Hepatocyte (in vitro differentiated cells): ENCODE measurements at regions not wholly inside any gene's neighbourhood (a gene's known extent, or its start where the extent isn't known, plus 50 kb on each side); places are given as distances from the start of the nearest gene placed in this dataset.
A peak's percentile ranks its signal among the peaks of the same experiment; 100 is the strongest.
"Not testable (repeated sequence)": the region's sequence is repeated elsewhere in the genome, so short reads cannot be mapped to it uniquely, and the experiment has no call there.

Experiments
- DNase-seq: peaks from one replicate; pipeline ENCODE4 v3.0.0-alpha.2; 2016; ENCODE audit warnings: low spot score
- H2AFZ ChIP-seq: fragments of 200-600 bp; sonication (generic); 2 replicates; pipeline ENCODE4 v1.6.0; 2016; ENCODE audit warnings: antibody characterized with exemption, mild to moderate bottlenecking
- H3K27ac ChIP-seq: fragments of 200-600 bp; sonication (generic); 2 replicates; pipeline ENCODE4 v1.5.1; 2016; ENCODE audit warnings: mild to moderate bottlenecking
- H3K27me3 ChIP-seq: fragments of 200-600 bp; sonication (generic); 2 replicates; pipeline ENCODE4 v1.6.1; 2016
- H3K36me3 ChIP-seq: fragments of 200-600 bp; sonication (generic); replicated peaks from 2 replicates; pipeline ENCODE4 v1.5.1; 2016; ENCODE audit warnings: low read depth; ENCODE audit not compliant: insufficient read depth
- H3K4me1 ChIP-seq: fragments of 200-600 bp; sonication (generic); 2 replicates; pipeline ENCODE4 v1.5.1; 2016; ENCODE audit warnings: mild to moderate bottlenecking, moderate library complexity; ENCODE audit not compliant: insufficient read depth
- H3K4me2 ChIP-seq: fragments of 200-600 bp; sonication (generic); 2 replicates; pipeline ENCODE4 v1.6.0; 2016
- H3K4me3 ChIP-seq: fragments of 200-600 bp; sonication (generic); 2 replicates; pipeline ENCODE4 v1.5.1; 2016; ENCODE audit warnings: mild to moderate bottlenecking
- H3K79me2 ChIP-seq: fragments of 200-600 bp; sonication (generic); 2 replicates; pipeline ENCODE4 v1.6.0; 2017; ENCODE audit warnings: mild to moderate bottlenecking
- H3K9me2 ChIP-seq: fragments of 200-600 bp; sonication (generic); replicated peaks from 2 replicates; pipeline ENCODE4 v1.6.0; 2017; ENCODE audit warnings: mild to moderate bottlenecking; ENCODE audit not compliant: insufficient read depth
- H3K9me3 ChIP-seq: fragments of 200-600 bp; sonication (generic); 2 replicates; pipeline ENCODE4 v1.5.1; 2016; ENCODE audit warnings: low read depth, mild to moderate bottlenecking
- H4K20me1 ChIP-seq: fragments of 200-600 bp; sonication (generic); 2 replicates; pipeline ENCODE4 v1.6.0; 2016; ENCODE audit warnings: mild to moderate bottlenecking; ENCODE audit not compliant: insufficient read depth, poor library complexity, severe bottlenecking
- CTCF ChIP-seq: fragments of 200-600 bp; sonication (generic); IDR thresholded peaks from 2 replicates; pipeline ENCODE4 v1.5.1; 2016; ENCODE audit warnings: antibody characterized with exemption, mild to moderate bottlenecking; ENCODE audit not compliant: poor library complexity
- EZH2 ChIP-seq: fragments of 200-600 bp; sonication (generic); IDR thresholded peaks from 2 replicates; pipeline ENCODE4 v1.6.1; 2016; ENCODE audit warnings: antibody characterized with exemption, mild to moderate bottlenecking, borderline replicate concordance
- EZH2phosphoT487 ChIP-seq: fragments of 200-600 bp; sonication (generic); IDR thresholded peaks from one replicate; pipeline ENCODE4 v1.6.1; 2018; ENCODE audit warnings: antibody characterized with exemption, mild to moderate bottlenecking, low read depth, moderate library complexity; ENCODE audit not compliant: unreplicated experiment, severe bottlenecking
- WGBS: methylation state at CpG from one replicate; pipeline ENCODE4 v1.1.6; 2016; ENCODE audit warnings: low lambda C conversion rate; ENCODE audit errors: missing lambda C conversion rate; 5-methylcytosine and 5-hydroxymethylcytosine counted together

GRCh38 chr1:9442278-9442846 is 96.9 kb upstream of the SLC25A33 start:
- H3K79me2 ChIP-seq: no peaks in the 10 kb centered on the region
- H3K9me3 ChIP-seq: no peaks in the 10 kb centered on the region
- H3K9me2 ChIP-seq: no peaks in the 10 kb centered on the region
- peak; percentile 56 for DNase-seq
- H3K4me2 ChIP-seq: peak overlapping the region; percentile 46
- no peak for TF ChIP-seq CTCF
- no peak for TF ChIP-seq EZH2phosphoT487
- no peak for TF ChIP-seq EZH2
- no peaks in the 10 kb centered on the region for H3K27me3 ChIP-seq
- peaks cover 63% of the 10 kb centered on the region for H3K4me1 ChIP-seq
- no peak overlapping the region for H2AFZ ChIP-seq
- H3K4me3 ChIP-seq: no peak overlapping the region
- peak overlapping the region; percentile 95 for H3K27ac ChIP-seq
- H3K36me3 ChIP-seq: no peaks in the 10 kb centered on the region
- no peaks in the 10 kb centered on the region for H4K20me1 ChIP-seq
- 69% methylated on average over 8 of the region's 8 CpGs for WGBS

- H3K9me2 ChIP-seq: no peaks in the 10 kb centered on the region
- H3K79me2 ChIP-seq: no peaks in the 10 kb centered on the region
- no peak for DNase-seq
- no peak overlapping the region for H3K4me3 ChIP-seq
- peaks cover 58% of the 10 kb centered on the region for H3K4me1 ChIP-seq
- no peaks in the 10 kb centered on the region for H3K9me3 ChIP-seq
- no peaks in the 10 kb centered on the region for H3K27me3 ChIP-seq
- H2AFZ ChIP-seq: no peak overlapping the region
- H3K4me2 ChIP-seq: no peak overlapping the region
- TF ChIP-seq EZH2phosphoT487 (no peak), CTCF (no peak), EZH2 (no peak)
- 97% methylated on average over 3 of the region's 3 CpGs for WGBS
- no peaks in the 10 kb centered on the region for H4K20me1 ChIP-seq
- H3K27ac ChIP-seq: peak overlapping the region; percentile 95
- no peaks in the 10 kb centered on the region for H3K36me3 ChIP-seq
These were observed 96.3 kb upstream of the SLC25A33 start for GRCh38 chr1:9442986-9443385.

DNA sequence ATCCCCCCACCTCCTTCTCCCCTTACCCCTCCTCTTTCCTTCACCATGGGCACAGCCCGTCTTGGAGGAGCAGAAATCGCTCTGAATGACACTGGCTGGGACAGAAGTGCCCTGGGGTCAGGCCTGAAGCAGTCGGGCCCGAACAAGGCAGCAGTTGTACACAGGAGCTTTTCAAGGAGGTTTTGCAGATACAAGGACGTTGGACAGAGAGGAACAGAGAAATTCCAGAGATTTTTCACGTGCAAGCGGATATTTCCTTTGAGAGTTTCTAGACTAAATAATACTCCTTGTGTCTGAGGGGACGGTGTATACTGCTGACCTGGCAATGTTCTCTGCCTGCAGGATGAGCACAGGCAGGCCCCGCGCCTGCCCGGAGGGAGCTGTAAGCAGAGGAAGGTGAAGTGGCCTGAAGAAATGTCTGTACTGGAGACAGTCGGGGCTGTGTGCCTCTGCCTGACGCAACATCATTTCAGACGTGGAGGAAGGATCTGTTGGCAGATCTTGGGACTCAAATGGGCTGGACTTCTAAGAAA is 95.3 kb upstream of the SLC25A33 start:
- Histone ChIP-seq H3K36me3 (no peaks in the 10 kb centered on the region), H3K79me2 (no peaks in the 10 kb centered on the region), H3K27ac (peak overlapping the region; percentile 95), H3K4me2 (peak overlapping the region; percentile 48), H4K20me1 (no peaks in the 10 kb centered on the region), H3K9me3 (no peaks in the 10 kb centered on the region), H3K9me2 (no peaks in the 10 kb centered on the region), H3K4me3 (no peak overlapping the region), H3K4me1 (peaks cover 58% of the 10 kb centered on the region), H2AFZ (peak overlapping the region; percentile 29), H3K27me3 (no peaks in the 10 kb centered on the region)
- DNase-seq: peak; percentile 83
- WGBS: 27% methylated on average over 14 of the region's 14 CpGs
- no peak for TF ChIP-seq EZH2phosphoT487

DNA sequence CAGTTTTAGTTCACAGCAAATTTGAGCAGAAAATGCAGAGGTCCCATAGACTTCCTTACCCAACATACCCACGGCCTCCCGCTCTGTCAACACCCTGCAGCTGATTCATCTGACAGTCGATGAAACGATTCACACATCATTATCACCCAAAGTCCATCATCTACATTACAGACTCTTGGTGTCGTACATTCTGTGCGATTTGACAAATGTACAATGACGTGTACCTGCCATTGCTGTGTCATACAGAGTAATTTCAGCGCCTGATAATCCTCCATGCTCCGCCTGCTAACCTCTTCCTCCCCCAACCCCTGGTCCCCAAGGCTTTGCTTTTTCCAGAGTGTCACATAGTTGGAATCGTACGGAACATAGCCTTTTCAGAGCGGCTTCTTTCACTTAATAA is 94.7 kb upstream of the SLC25A33 start:
- H3K4me3 ChIP-seq: no peak overlapping the region
- TF ChIP-seq CTCF (no peak), EZH2 (no peak), EZH2phosphoT487 (no peak)
- no peaks in the 10 kb centered on the region for H3K27me3 ChIP-seq
- peak overlapping the region; percentile 48 for H3K4me2 ChIP-seq
- no peaks in the 10 kb centered on the region for H3K9me3 ChIP-seq
- H2AFZ ChIP-seq: no peak overlapping the region
- no peaks in the 10 kb centered on the region for H4K20me1 ChIP-seq
- H3K27ac ChIP-seq: peak overlapping the region; percentile 95
- H3K36me3 ChIP-seq: no peaks in the 10 kb centered on the region
- H3K9me2 ChIP-seq: no peaks in the 10 kb centered on the region
- WGBS: 86% methylated on average over 12 of the region's 12 CpGs
- H3K79me2 ChIP-seq: no peaks in the 10 kb centered on the region
- peaks cover 58% of the 10 kb centered on the region for H3K4me1 ChIP-seq
- no peak for DNase-seq

DNA sequence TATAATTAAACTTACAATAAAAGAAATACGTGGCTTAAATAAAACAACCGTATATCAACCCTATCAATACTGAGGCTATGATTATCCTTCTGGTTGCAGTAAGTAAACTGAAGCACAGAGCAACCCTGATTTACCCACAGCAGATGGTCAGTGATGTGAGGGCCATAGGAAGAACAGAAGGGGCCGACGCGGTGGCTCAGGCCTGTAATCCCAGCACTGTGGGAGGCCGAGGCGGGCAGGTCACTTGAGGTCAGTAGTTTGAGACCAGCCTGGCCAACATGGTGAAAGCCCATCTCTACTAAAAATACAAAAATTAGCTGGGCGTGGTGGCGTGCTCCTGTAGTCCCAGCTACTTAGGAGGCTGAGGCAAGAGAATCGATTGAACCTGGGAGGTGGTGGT is 94.2 kb upstream of the SLC25A33 start:
- not testable (repeated sequence) for H3K79me2 ChIP-seq, DNase-seq, H4K20me1 ChIP-seq, H3K9me3 ChIP-seq, H3K4me3 ChIP-seq, H3K9me2 ChIP-seq, H3K27me3 ChIP-seq, H3K4me2 ChIP-seq, H3K36me3 ChIP-seq, H2AFZ ChIP-seq
- Histone ChIP-seq H3K4me1 (peaks cover 64% of the 10 kb centered on the region), H3K27ac (peak overlapping the region; percentile 95)
- WGBS: 94% methylated on average over 10 of the region's 10 CpGs
